SK-N-MC (cell line): ENCODE measurements at regions not wholly inside any gene's neighbourhood (a gene's known extent, or its start where the extent isn't known, plus 50 kb on each side); places are given as distances from the start of the nearest gene placed in this dataset.

Source experiments
- EZH2 ChIP-seq: fragments of 200-600 bp; sonication (generic); IDR thresholded peaks from one replicate; pipeline ENCODE4 v1.6.1; 2017; ENCODE audit warnings: antibody characterized with exemption
- FOXP2 ChIP-seq: optimal IDR thresholded peaks from 2 replicates; pipeline ENCODE3; 2011; ENCODE audit warnings: mild to moderate bottlenecking, moderate library complexity; ENCODE audit not compliant: insufficient read depth; ENCODE audit errors: extremely low read length, control extremely low read depth
- POLR2AphosphoS5 ChIP-seq: IDR thresholded peaks from 2 replicates; pipeline ENCODE4 v1.6.1; 2012; ENCODE audit warnings: mild to moderate bottlenecking, low read depth, low read length, borderline replicate concordance

- TF ChIP-seq POLR2AphosphoS5, result no peak
- no peak for TF ChIP-seq EZH2
- TF ChIP-seq FOXP2, result no peak
These were observed 89.0 kb upstream of the PNPT1 start for GRCh38 chr2:55782528-55783173.
